Breast epithelium (tissue), 4 donors: ENCODE measurements at regions not wholly inside any gene's neighbourhood (a gene's known extent, or its start where the extent isn't known, plus 50 kb on each side); places are given as distances from the start of the nearest gene placed in this dataset.

Experiments used
- DNase-seq, 2 donors: peaks; one replicate each; pipeline ENCODE4 v3.0.0-alpha.2; 2019; ENCODE audit warnings: low spot score in 2 of 2
- H3K27ac ChIP-seq, 2 donors: fragments of 200-600 bp; sonication (generic) in 1 of 2; one replicate each; pipeline ENCODE4 v1.5.1; 2016 to 2019; ENCODE audit warnings: mild to moderate bottlenecking in 1 of 2
- H3K27me3 ChIP-seq, 2 donors: fragments of 200-600 bp; sonication (generic) in 1 of 2; one replicate each; pipeline versions ENCODE4 v1.5.1 to v1.6.0; 2017 to 2019; ENCODE audit warnings: control low read depth in 1 of 2, mild to moderate bottlenecking in 1 of 2
- H3K36me3 ChIP-seq: fragments of 200-600 bp; one replicate; pipeline ENCODE4 v1.5.1; 2019
- H3K4me1 ChIP-seq, 2 donors: fragments of 200-600 bp; sonication (generic); one replicate each; pipeline ENCODE4 v1.5.1; 2016 to 2019; ENCODE audit warnings: control low read depth in 1 of 2
- H3K4me3 ChIP-seq, 3 donors: fragments of 200-600 bp; sonication (generic); 1 replicate in 2 of 3; 2 replicates in 1 of 3; pipeline ENCODE4 v1.5.1; 2016 to 2019; ENCODE audit warnings: mild to moderate bottlenecking in 3 of 3, moderate library complexity in 2 of 3
- H3K9me3 ChIP-seq, 2 donors: fragments of 200-600 bp; sonication (generic) in 1 of 2; one replicate each; pipeline ENCODE4 v1.5.1; 2016 to 2019; ENCODE audit warnings: control low read depth in 1 of 2
- POLR2A ChIP-seq: fragments of 450-650 bp; IDR thresholded peaks from one replicate; pipeline ENCODE4 v1.6.1; 2016; ENCODE audit warnings: antibody characterized with exemption, mild to moderate bottlenecking, moderate library complexity
- POLR2AphosphoS5 ChIP-seq, 3 donors: sonication (generic); formaldehyde crosslinking; IDR thresholded peaks; one replicate each; pipeline ENCODE4 v1.6.1; 2017; ENCODE audit warnings: antibody characterized with exemption in 3 of 3
- intact Hi-C: fragments of 100-400 bp; cut with DNase I; formaldehyde crosslinking; loops from one replicate; pipeline ENCODE4 v1.15.1; 2023; ENCODE audit warnings: low total_unique reads
- TF ChIP-seq, protein P1 (sequence below), 3 donors: fragments of 450-650 bp; IDR thresholded peaks; one replicate each; pipeline ENCODE4 v1.5.1; 2016 to 2017; ENCODE audit warnings: antibody characterized with exemption in 3 of 3, mild to moderate bottlenecking in 3 of 3, moderate library complexity in 3 of 3

DNA sequence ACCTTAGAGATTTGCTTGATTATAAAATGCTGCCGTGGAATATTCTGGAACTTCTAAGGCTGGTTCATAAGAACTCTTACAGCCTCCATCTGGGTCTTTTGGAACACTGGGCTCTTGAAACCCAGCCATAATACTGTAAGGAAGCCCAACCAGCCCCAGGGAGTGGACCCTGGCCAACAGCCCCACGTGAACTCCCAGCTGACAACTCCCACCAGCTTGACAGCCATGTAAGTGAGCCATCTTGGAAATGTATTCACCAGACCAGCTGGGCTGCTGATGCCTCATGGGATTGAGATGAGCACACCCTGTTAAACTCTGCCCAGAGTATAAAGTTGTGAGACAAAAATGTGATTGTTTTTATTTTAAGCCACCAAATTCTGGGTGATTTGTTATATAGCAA lies 378.7 kb upstream of the RAG2 start:
- no peaks in the 10 kb centered on the region for H3K36me3 ChIP-seq
- intact Hi-C loops, result no loop called here
- H3K4me1 ChIP-seq, result no peaks in the 10 kb centered on the region
- no peak for TF ChIP-seq POLR2A
- TF ChIP-seq, protein P1, sequence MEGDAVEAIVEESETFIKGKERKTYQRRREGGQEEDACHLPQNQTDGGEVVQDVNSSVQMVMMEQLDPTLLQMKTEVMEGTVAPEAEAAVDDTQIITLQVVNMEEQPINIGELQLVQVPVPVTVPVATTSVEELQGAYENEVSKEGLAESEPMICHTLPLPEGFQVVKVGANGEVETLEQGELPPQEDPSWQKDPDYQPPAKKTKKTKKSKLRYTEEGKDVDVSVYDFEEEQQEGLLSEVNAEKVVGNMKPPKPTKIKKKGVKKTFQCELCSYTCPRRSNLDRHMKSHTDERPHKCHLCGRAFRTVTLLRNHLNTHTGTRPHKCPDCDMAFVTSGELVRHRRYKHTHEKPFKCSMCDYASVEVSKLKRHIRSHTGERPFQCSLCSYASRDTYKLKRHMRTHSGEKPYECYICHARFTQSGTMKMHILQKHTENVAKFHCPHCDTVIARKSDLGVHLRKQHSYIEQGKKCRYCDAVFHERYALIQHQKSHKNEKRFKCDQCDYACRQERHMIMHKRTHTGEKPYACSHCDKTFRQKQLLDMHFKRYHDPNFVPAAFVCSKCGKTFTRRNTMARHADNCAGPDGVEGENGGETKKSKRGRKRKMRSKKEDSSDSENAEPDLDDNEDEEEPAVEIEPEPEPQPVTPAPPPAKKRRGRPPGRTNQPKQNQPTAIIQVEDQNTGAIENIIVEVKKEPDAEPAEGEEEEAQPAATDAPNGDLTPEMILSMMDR (IDR thresholded peaks at IDR 0.05), result no peak
- TF ChIP-seq POLR2AphosphoS5 (IDR thresholded peaks at IDR 0.05), result no peak
- no peaks in the 10 kb centered on the region for H3K27me3 ChIP-seq
- DNase-seq, result no peak
- no peak overlapping the region for H3K4me3 ChIP-seq
- no peak overlapping the region for H3K27ac ChIP-seq
- peaks cover 0 to 2% of the 10 kb centered on the region in 2 donors for H3K9me3 ChIP-seq

DNA sequence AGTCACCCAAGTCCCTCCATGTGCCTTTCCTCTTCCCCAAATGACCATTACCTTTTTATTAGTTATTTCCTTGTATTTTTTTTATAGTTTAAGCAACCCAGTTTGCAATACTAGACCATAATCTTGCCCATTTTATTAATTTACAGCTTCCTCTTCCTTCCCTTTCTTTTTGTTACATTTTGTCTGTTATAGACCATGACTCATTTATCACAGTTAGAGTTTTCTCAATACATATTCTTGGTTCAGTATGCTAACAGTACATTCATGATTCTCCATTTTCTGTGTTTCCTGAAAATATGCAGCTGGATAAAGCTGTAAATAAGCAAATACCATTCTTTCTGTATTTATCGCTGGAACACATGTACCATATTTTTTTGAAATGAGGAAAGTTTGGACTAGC lies 376.7 kb upstream of the RAG2 start:
- no peaks in the 10 kb centered on the region for H3K9me3 ChIP-seq
- H3K27me3 ChIP-seq, result no peaks in the 10 kb centered on the region
- H3K36me3 ChIP-seq, result no peaks in the 10 kb centered on the region
- intact Hi-C loops, result no loop called here
- DNase-seq, result no peak
- no peaks in the 10 kb centered on the region for H3K4me1 ChIP-seq
- no peak overlapping the region for H3K4me3 ChIP-seq
- TF ChIP-seq POLR2AphosphoS5 (IDR thresholded peaks at IDR 0.05) (no peak), POLR2A (no peak)
- TF ChIP-seq, protein P1 (IDR thresholded peaks at IDR 0.05), result no peak
- no peak overlapping the region for H3K27ac ChIP-seq

DNA sequence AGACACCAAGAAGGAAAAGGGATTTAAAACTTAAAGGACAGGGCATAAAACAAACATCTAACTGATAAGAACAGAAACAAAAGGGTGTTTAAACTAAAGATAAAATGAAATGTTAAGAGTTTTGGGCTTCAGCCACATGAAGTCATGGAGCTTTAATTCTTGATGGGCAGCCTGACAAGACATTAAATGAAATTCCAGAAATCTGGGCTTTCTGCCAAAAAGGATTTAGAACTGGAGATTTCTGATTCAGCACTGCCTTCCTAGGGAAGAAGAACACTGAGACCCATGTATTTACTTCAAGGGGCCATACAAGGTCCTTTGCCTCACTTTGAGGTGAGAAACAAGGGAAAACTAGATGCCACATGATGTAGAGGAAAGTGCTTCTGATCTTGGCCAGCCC lies 355.9 kb upstream of the RAG2 start:
- intact Hi-C loops, result no loop called here

DNA sequence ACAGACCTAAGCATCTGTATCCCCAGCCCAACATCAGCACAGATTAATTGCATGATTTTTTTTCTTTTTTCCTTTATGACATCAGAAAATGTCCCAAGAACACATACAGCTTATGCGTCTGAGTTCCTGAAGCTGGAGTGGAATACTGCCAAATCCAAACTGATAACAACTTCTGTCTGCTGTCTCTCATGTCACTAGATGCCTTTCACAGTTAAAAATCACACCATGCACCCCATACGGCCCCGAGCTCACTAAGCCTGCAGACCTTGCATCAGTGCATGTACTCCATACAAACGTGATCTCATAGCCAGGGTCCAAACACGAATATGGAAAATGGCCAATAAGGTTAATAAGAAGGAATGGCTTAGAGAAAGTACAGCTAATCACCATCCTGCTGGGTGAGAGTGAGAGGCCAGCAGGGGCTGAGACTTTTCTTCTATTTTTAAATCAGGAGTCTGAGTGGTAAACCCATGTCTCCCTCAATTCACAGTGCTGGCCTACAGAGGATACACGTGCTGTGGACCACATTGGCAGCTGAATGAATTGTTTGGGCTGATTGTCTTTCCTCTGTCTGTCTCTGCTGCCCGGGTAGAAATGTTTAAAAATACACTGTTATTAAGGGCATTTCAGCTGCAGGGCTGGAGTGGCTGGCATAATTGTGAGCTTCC lies 350.6 kb upstream of the RAG2 start:
- Histone ChIP-seq H3K36me3 (no peaks in the 10 kb centered on the region), H3K27ac (no peak overlapping the region), H3K9me3 (no peaks in the 10 kb centered on the region), H3K4me1 (no peaks in the 10 kb centered on the region), H3K27me3 (no peaks in the 10 kb centered on the region), H3K4me3 (no peak overlapping the region)
- TF ChIP-seq, protein P1 (IDR thresholded peaks at IDR 0.05), result no peak
- no peak for TF ChIP-seq POLR2AphosphoS5 (IDR thresholded peaks at IDR 0.05)
- no peak for TF ChIP-seq POLR2A
- no peak for DNase-seq
- intact Hi-C loops, result no loop called here

More for the DNA sequence above, 355.9 kb upstream of the RAG2 start:
- H3K27me3 ChIP-seq, result no peaks in the 10 kb centered on the region
- no peak for DNase-seq
- H3K27ac ChIP-seq, result no peak overlapping the region
- H3K4me1 ChIP-seq, result no peaks in the 10 kb centered on the region
- H3K9me3 ChIP-seq, result peaks cover 6 to 7% of the 10 kb centered on the region in 2 donors
- TF ChIP-seq, protein P1 (IDR thresholded peaks at IDR 0.05), result no peak
- no peak for TF ChIP-seq POLR2A
- TF ChIP-seq POLR2AphosphoS5 (IDR thresholded peaks at IDR 0.05), result no peak
- H3K36me3 ChIP-seq, result no peaks in the 10 kb centered on the region
- H3K4me3 ChIP-seq, result no peak overlapping the region

DNA sequence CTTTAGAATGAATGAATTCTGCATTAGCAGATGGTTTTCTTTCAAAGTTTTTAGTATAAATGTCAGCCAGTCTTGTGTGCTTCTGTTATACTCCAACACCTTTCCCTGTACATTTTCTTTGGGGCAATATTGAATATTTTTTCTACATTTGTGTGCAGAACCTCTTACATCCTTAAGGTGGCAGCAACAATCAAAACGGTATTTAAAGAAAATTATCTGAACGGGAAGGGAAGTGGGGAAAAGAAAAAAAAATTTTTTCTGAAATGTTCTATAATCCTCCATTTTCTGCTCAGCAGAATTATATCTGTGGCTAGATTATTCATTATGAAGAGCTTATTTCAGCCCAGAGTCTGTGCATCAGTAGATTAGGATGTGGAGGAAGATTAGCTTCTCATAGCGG lies 347.3 kb upstream of the RAG2 start:
- H3K27ac ChIP-seq, result no peak overlapping the region
- DNase-seq, result no peak
- no peaks in the 10 kb centered on the region for H3K27me3 ChIP-seq
- no peaks in the 10 kb centered on the region for H3K9me3 ChIP-seq
- H3K4me1 ChIP-seq, result no peaks in the 10 kb centered on the region
- no peak for TF ChIP-seq POLR2A
- TF ChIP-seq, protein P1 (IDR thresholded peaks at IDR 0.05), result no peak
- no peak overlapping the region for H3K4me3 ChIP-seq
- no peaks in the 10 kb centered on the region for H3K36me3 ChIP-seq
- intact Hi-C loops, result no loop called here
